OCI-M1 (cell line): ENCODE measurements at regions not wholly inside any gene's neighbourhood (a gene's known extent, or its start where the extent isn't known, plus 50 kb on each side); places are given as distances from the start of the nearest gene placed in this dataset.
A peak's percentile ranks its signal among the peaks of the same experiment; 100 is the strongest.
"Not testable (repeated sequence)": the region's sequence is repeated elsewhere in the genome, so short reads cannot be mapped to it uniquely, and the experiment has no call there.

ENCODE experiments used
- DNase-seq: peaks from one replicate; lab custom pipeline; 2025; lab: John Stamatoyannopoulos, UW

- DNase-seq: no peak
Observed at GRCh38 chr9:19936598-19936997, 147.8 kb upstream of the SLC24A2 start.

GRCh38 chr9:19935422-19935821, 146.6 kb upstream of the SLC24A2 start:
- no peak for DNase-seq

GRCh38 chr9:19934301-19934871, 145.5 kb upstream of the SLC24A2 start:
- DNase-seq: no peak

GRCh38 chr9:19931098-19931890, 142.5 kb upstream of the SLC24A2 start:
- peak; percentile 25 for DNase-seq

GRCh38 chr9:19927560-19927959, 138.7 kb upstream of the SLC24A2 start:
- no peak for DNase-seq

DNA sequence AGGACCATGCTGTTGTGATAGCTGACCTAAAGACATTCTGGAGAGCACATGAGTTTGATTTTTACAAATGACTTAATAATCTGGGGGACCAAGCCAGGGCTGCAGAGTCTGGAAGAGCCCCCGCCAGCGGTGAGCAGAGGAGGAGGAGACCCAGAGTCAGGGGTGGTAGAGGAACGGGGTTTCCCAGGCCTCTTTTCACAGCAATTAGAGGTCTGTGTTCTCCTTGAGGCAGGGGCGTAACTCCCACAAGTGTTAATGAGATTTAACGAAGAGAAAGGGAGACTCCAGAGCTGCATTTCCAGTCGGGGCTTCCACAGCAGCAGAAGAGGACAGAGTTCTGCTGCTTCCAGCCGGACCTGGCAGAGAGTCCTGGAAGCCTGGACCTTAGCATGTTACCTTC, 137.9 kb upstream of the SLC24A2 start:
- no peak for DNase-seq

GRCh38 chr9:19925674-19926503, 137.1 kb upstream of the SLC24A2 start:
- DNase-seq: peak; percentile 74

- DNase-seq: no peak
Observed at GRCh38 chr9:19924080-19924479, 135.2 kb upstream of the SLC24A2 start.

GRCh38 chr9:19922476-19923118, 133.8 kb upstream of the SLC24A2 start:
- DNase-seq: peak; percentile 53

GRCh38 chr9:19920401-19920800, 131.6 kb upstream of the SLC24A2 start:
- DNase-seq: no peak

GRCh38 chr9:19918630-19919029, 129.8 kb upstream of the SLC24A2 start:
- DNase-seq: peak; percentile 55

GRCh38 chr9:19914044-19914443, 125.2 kb upstream of the SLC24A2 start:
- no peak for DNase-seq

- no peak for DNase-seq
Observed at GRCh38 chr9:19913151-19913550, 124.3 kb upstream of the SLC24A2 start.

- DNase-seq: no peak
Observed at GRCh38 chr9:19903076-19903475, 114.2 kb upstream of the SLC24A2 start.

GRCh38 chr9:19901586-19901985, 112.7 kb upstream of the SLC24A2 start:
- peak; percentile 92 for DNase-seq

- no peak for DNase-seq
Observed at GRCh38 chr9:19896161-19896560, 107.3 kb upstream of the SLC24A2 start.

- not testable (repeated sequence) for DNase-seq
Observed at GRCh38 chr9:19895578-19895977, 106.7 kb upstream of the SLC24A2 start.

- no peak for DNase-seq
Observed at GRCh38 chr9:19895006-19895405, 106.2 kb upstream of the SLC24A2 start.

DNA sequence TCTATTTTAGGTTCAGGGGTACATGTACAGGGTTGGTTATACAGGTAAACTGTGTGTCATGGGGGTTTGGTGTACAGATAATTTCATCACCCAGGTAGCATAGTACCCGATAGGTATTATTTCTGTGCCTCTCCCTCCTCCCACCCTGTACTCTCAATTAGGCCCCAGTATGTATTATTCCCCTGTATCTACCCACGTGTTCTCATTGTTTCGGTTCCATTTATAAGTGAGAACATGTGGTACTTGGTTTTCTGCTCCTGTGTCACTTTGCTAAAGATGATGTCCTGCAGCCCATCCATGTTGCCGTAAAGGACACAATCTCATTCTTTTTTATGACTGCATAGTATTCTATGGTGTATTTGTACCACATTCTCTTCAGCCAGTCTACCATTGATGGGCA, 96.8 kb upstream of the SLC24A2 start:
- no peak for DNase-seq

DNA sequence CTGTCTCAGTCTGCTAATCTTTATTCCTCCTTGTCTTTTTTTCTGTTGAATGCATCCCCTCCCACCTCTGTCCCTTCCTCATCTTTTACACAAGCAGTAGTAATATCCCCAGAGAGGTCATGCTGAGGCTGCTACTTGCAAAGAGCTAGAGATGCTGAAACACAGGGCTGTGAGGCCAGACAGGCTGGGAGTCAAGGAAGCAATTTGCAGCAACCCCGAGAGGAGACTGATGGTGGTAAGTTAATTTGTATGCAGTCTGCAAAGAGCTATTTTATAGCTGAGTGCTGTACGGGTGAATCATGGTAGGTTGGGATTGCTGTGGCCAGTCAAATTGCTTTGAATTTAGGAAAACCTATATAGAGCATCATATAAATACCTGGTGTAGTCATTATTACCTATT, 90.2 kb upstream of the SLC24A2 start:
- no peak for DNase-seq

DNA sequence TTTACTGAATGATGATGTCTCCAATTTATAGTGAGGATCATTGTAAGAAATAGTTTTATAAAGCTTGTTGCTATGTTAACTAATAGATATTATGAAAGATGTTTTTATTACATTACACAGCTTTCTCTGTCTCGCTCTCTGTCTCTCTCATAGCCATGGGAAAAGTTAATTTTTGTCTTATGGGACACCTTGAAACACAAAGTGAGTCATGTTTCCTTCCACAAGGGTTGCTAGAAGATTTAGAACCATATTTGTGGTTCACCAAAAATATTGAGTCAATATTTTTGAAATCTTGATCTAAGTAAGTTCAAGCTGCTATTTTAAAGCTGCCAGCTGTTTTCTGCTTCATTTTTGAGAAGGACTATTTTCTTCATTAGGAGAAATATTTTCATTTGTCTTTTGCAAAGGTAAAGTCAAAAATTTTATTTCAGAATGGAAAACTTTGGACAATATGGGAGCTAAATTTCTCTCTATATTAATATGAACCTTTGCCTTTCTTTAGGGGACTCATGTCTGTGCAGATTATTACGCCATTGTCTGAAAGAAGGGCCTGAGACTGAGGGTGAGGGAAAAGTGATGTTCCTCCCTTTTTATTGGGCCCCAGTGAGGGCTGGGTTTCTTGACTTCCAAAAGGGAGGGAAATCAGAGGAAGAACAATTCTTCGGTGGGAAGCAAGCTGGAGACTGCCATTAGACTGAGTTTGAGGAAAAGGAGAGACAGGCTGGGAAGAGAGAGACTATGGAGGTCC, 87.9 kb upstream of the SLC24A2 start:
- no peak for DNase-seq
